H9 (cell line): ENCODE measurements at regions not wholly inside any gene's neighbourhood (a gene's known extent, or its start where the extent isn't known, plus 50 kb on each side); places are given as distances from the start of the nearest gene placed in this dataset.

Source experiments
- DNase-seq: peaks from one replicate; pipeline ENCODE4 v3.0.0-alpha.2; 2017
- H2AFZ ChIP-seq: one replicate; pipeline ENCODE4 v1.6.1; 2013; ENCODE audit warnings: mild to moderate bottlenecking, low read length, control low read depth, moderate library complexity
- H2AK5ac ChIP-seq: 2 replicates; pipeline ENCODE4 v1.6.1; 2013; ENCODE audit warnings: low read length, control low read depth, mixed read lengths; ENCODE audit not compliant: insufficient read length
- H2BK120ac ChIP-seq: one replicate; pipeline ENCODE4 v1.6.1; 2013; ENCODE audit warnings: low read depth, mild to moderate bottlenecking, low read length, control low read depth, inconsistent platforms; ENCODE audit not compliant: poor library complexity, severe bottlenecking
- H2BK12ac ChIP-seq: 2 replicates; pipeline ENCODE4 v1.6.1; 2013; ENCODE audit warnings: low read length, control low read depth, mixed read lengths, low read depth; ENCODE audit not compliant: insufficient read length
- H2BK15ac ChIP-seq: 2 replicates; pipeline ENCODE4 v1.6.1; 2013; ENCODE audit warnings: low read depth, low read length, control low read depth
- H2BK20ac ChIP-seq: one replicate; pipeline ENCODE4 v1.6.1; 2013; ENCODE audit warnings: low read depth, mild to moderate bottlenecking, low read length, control low read depth, inconsistent platforms; ENCODE audit not compliant: poor library complexity, severe bottlenecking
- H2BK5ac ChIP-seq: 2 replicates; pipeline ENCODE4 v1.6.1; 2013; ENCODE audit warnings: low read length, control low read depth, mixed read lengths; ENCODE audit not compliant: insufficient read length
- H3K14ac ChIP-seq: 2 replicates; pipeline ENCODE4 v1.6.1; 2013; ENCODE audit warnings: low read length, control low read depth; ENCODE audit not compliant: insufficient read depth
- H3K18ac ChIP-seq: 2 replicates; pipeline ENCODE4 v1.6.1; 2013; ENCODE audit warnings: low read depth, mild to moderate bottlenecking, mixed read lengths, low read length, control low read depth; ENCODE audit not compliant: insufficient read length
- H3K23ac ChIP-seq: 2 replicates; pipeline ENCODE4 v1.6.1; 2013; ENCODE audit warnings: low read length, control low read depth, mixed read lengths, low read depth; ENCODE audit not compliant: insufficient read length
- H3K23me2 ChIP-seq: 2 replicates; pipeline ENCODE4 v1.6.1; 2013; ENCODE audit warnings: low read depth, mild to moderate bottlenecking, mixed read lengths, low read length, control low read depth; ENCODE audit not compliant: insufficient read length, poor library complexity, severe bottlenecking
- H3K27ac ChIP-seq: 2 replicates; pipeline ENCODE4 v1.5.1; 2013; ENCODE audit warnings: low read length, control low read depth, mixed read lengths, low read depth; ENCODE audit not compliant: insufficient read length
- H3K27me3 ChIP-seq: 2 replicates; pipeline ENCODE4 v1.6.1; 2013; ENCODE audit warnings: low read length, control low read depth, inconsistent platforms; ENCODE audit not compliant: insufficient read depth
- H3K4ac ChIP-seq: 2 replicates; pipeline ENCODE4 v1.6.1; 2013; ENCODE audit warnings: low read depth, mild to moderate bottlenecking, control low read depth, inconsistent platforms, low read length, moderate library complexity
- H3K4me1 ChIP-seq: 2 replicates; pipeline ENCODE4 v1.6.1; 2013; ENCODE audit warnings: low read length, control low read depth, inconsistent platforms; ENCODE audit not compliant: insufficient read depth
- H3K4me2 ChIP-seq: 2 replicates; pipeline ENCODE4 v1.6.1; 2013; ENCODE audit warnings: low read length, control low read depth, mixed read lengths; ENCODE audit not compliant: insufficient read length, insufficient read depth
- H3K56ac ChIP-seq: 2 replicates; pipeline ENCODE4 v1.6.1; 2013; ENCODE audit warnings: low read depth, mild to moderate bottlenecking, mixed read lengths, low read length, control low read depth; ENCODE audit not compliant: insufficient read length
- H3K79me1 ChIP-seq: 2 replicates; pipeline ENCODE4 v1.6.1; 2013; ENCODE audit warnings: low read depth, mild to moderate bottlenecking, moderate library complexity, low read length, control low read depth, inconsistent platforms; ENCODE audit not compliant: insufficient read depth, poor library complexity, severe bottlenecking
- H3K79me2 ChIP-seq: 2 replicates; pipeline ENCODE4 v1.6.1; 2013; ENCODE audit warnings: low read length, control low read depth, inconsistent platforms; ENCODE audit not compliant: insufficient read depth
- H3K9ac ChIP-seq: 2 replicates; pipeline ENCODE4 v1.6.1; 2013; ENCODE audit warnings: low read length, control low read depth, mixed read lengths; ENCODE audit not compliant: insufficient read length; ENCODE audit errors: extremely low read depth
- H3K9me3 ChIP-seq: one replicate; pipeline ENCODE4 v1.6.1; 2013; ENCODE audit warnings: low read depth, low read length, inconsistent platforms; ENCODE audit not compliant: control insufficient read depth
- H3T11ph ChIP-seq: one replicate; pipeline ENCODE4 v1.6.1; 2013; ENCODE audit warnings: mild to moderate bottlenecking, low read length, control low read depth, inconsistent platforms
- H4K20me1 ChIP-seq: one replicate; pipeline ENCODE4 v1.6.1; 2013; ENCODE audit not compliant: control insufficient read depth, insufficient read length, insufficient read depth
- H4K5ac ChIP-seq: 2 replicates; pipeline ENCODE4 v1.6.1; 2013; ENCODE audit warnings: low read depth, mild to moderate bottlenecking, mixed read lengths, low read length, control low read depth; ENCODE audit not compliant: insufficient read length
- H4K8ac ChIP-seq: replicated peaks from 2 replicates; pipeline ENCODE4 v1.6.1; 2013; ENCODE audit warnings: low read length, control low read depth, mixed read lengths, low read depth; ENCODE audit not compliant: insufficient read length
- H4K91ac ChIP-seq: 2 replicates; pipeline ENCODE4 v1.6.1; 2013; ENCODE audit warnings: low read depth, mild to moderate bottlenecking, moderate library complexity, mixed read lengths, low read length, control low read depth; ENCODE audit not compliant: insufficient read length
- H3K27ac Mint-ChIP-seq, 3 experiments: 2 replicates in 2 of 3; 3 replicates in 1 of 3; pipeline ENCODE4 v1.8.0; 2020 to 2021; ENCODE audit warnings: mixed read lengths in 3 of 3, mild to moderate bottlenecking in 1 of 3, moderate library complexity in 1 of 3
- H3K27me3 Mint-ChIP-seq: 2 replicates; pipeline ENCODE4 v1.8.0; 2021; ENCODE audit warnings: low read depth, mild to moderate bottlenecking, moderate library complexity, mixed read lengths
- H3K36me3 Mint-ChIP-seq, 3 experiments: 2 replicates in 2 of 3; 3 replicates in 1 of 3; pipeline ENCODE4 v1.8.0; 2020 to 2021; ENCODE audit warnings: low read depth in 3 of 3, mixed read lengths in 3 of 3; ENCODE audit not compliant: insufficient read depth in 1 of 3
- H3K4me1 Mint-ChIP-seq, 2 experiments: 2 replicates each; pipeline ENCODE4 v1.8.0; 2020; ENCODE audit warnings: mixed read lengths in 2 of 2
- H3K4me3 Mint-ChIP-seq, 2 experiments: 2 replicates in 1 of 2; 3 replicates in 1 of 2; pipeline ENCODE4 v1.8.0; 2020 to 2021; ENCODE audit warnings: mild to moderate bottlenecking in 2 of 2, mixed read lengths in 2 of 2, moderate library complexity in 1 of 2
- H3K9me3 Mint-ChIP-seq, 2 experiments: 2 replicates in 1 of 2; 3 replicates in 1 of 2; pipeline ENCODE4 v1.8.0; 2020; ENCODE audit warnings: mild to moderate bottlenecking in 2 of 2, mixed read lengths in 2 of 2, moderate library complexity in 1 of 2
- CTCF ChIP-seq: fragments of 200-600 bp; sonication (generic); conservative IDR thresholded peaks from 3 replicates; pipeline ENCODE4 v1.8.0; 2021; ENCODE audit warnings: antibody characterized with exemption, mild to moderate bottlenecking
- WGBS: extraction: QIAGEN DNeasy Blood & Tissue Kit; methylation state at CpG from one replicate; pipeline ENCODE4 v1.1.7; 2013; ENCODE audit warnings: missing lambda C conversion rate, low lambda C conversion rate, mixed read lengths; ENCODE audit not compliant: insufficient read length; ENCODE audit errors: extremely low coverage; 5-methylcytosine and 5-hydroxymethylcytosine counted together

- no peak overlapping the region for H2AFZ ChIP-seq
- H3K4me2 ChIP-seq, result no peak overlapping the region
- H4K20me1 ChIP-seq, result no peaks in the 10 kb centered on the region
- no peak overlapping the region for H3K27ac ChIP-seq
- no peak for DNase-seq
- no peak overlapping the region for H2BK12ac ChIP-seq
- no peak overlapping the region for H3K14ac ChIP-seq
- H4K5ac ChIP-seq, result no peak overlapping the region
- H2AK5ac ChIP-seq, result no peak overlapping the region
- no peak overlapping the region for H2BK20ac ChIP-seq
- Mint-ChIP-seq H3K27ac (no peak overlapping the region), H3K27me3 (no peaks in the 10 kb centered on the region), H3K4me1 (peaks cover 7 to 11% of the 10 kb centered on the region in 2 experiments), H3K9me3 (no peaks in the 10 kb centered on the region), H3K36me3 (no peaks in the 10 kb centered on the region), H3K4me3 (no peak overlapping the region)
- H3K79me2 ChIP-seq, result no peaks in the 10 kb centered on the region
- H3K23ac ChIP-seq, result no peak overlapping the region
- WGBS, result no CpG with 5 or more reads among the region's 2 CpGs
- no peak for TF ChIP-seq CTCF
- H3K56ac ChIP-seq, result no peak overlapping the region
- no peak overlapping the region for H4K8ac ChIP-seq
- H2BK15ac ChIP-seq, result no peak overlapping the region
- no peak overlapping the region for H3K9ac ChIP-seq
- H2BK5ac ChIP-seq, result no peak overlapping the region
- H3T11ph ChIP-seq, result no peak overlapping the region
- no peaks in the 10 kb centered on the region for H3K4me1 ChIP-seq
- no peaks in the 10 kb centered on the region for H3K27me3 ChIP-seq
- H3K9me3 ChIP-seq, result no peaks in the 10 kb centered on the region
- H4K91ac ChIP-seq, result no peak overlapping the region
- no peak overlapping the region for H3K18ac ChIP-seq
- no peak overlapping the region for H3K4ac ChIP-seq
- no peaks in the 10 kb centered on the region for H3K23me2 ChIP-seq
- H2BK120ac ChIP-seq, result no peak overlapping the region
- no peaks in the 10 kb centered on the region for H3K79me1 ChIP-seq
Measured at GRCh38 chr3:177835008-177835407, 637.7 kb upstream of the TBL1XR1 start.
